A549 (cell line): ENCODE measurements at regions not wholly inside any gene's neighbourhood (a gene's known extent, or its start where the extent isn't known, plus 50 kb on each side); places are given as distances from the start of the nearest gene placed in this dataset.

Experiments
- CTCF ChIP-seq: fragments of >200 bp; sonication (Bioruptor Twin); formaldehyde crosslinking; IDR thresholded peaks from 3 replicates; pipeline ENCODE4 v1.5.1; 2016
- JUN ChIP-seq, 2 experiments: fragments of >200 bp; sonication (Bioruptor Twin); formaldehyde crosslinking; IDR thresholded peaks; 2 replicates in 1 of 2; 3 replicates in 1 of 2; pipeline ENCODE4 v1.6.1; 2016 to 2017
- MAFK ChIP-seq: fragments of 450-650 bp; IDR thresholded peaks from 2 replicates; pipeline ENCODE4 v1.6.1; 2014; ENCODE audit not compliant: partially characterized antibody
- MYC ChIP-seq: IDR thresholded peaks from 2 replicates; pipeline ENCODE4 v1.6.1; 2012; ENCODE audit warnings: mild to moderate bottlenecking, inconsistent platforms, low read length, improper control_type of control experiment, borderline replicate concordance
- PHF8 ChIP-seq: fragments of 200-600 bp; sonication (generic); IDR thresholded peaks from 2 replicates; pipeline ENCODE4 v1.6.1; 2016; ENCODE audit warnings: low read depth, mild to moderate bottlenecking, antibody characterized with exemption, moderate library complexity, borderline replicate concordance
- POLR2A ChIP-seq: IDR thresholded peaks from 2 replicates; pipeline ENCODE4 v1.6.1; 2012; ENCODE audit warnings: mild to moderate bottlenecking, low read length
- RAD21 ChIP-seq, 2 experiments: fragments of >200 bp in 1 of 2; sonication (Bioruptor Twin) in 1 of 2; formaldehyde crosslinking in 1 of 2; IDR thresholded peaks in 1 of 2; conservative IDR thresholded peaks in 1 of 2; 2 replicates in 1 of 2; 3 replicates in 1 of 2; pipeline ENCODE4 v1.6.1; 2012 to 2018; ENCODE audit warnings: inconsistent platforms in 1 of 2
- RFX5 ChIP-seq: fragments of 450-650 bp; IDR thresholded peaks from 2 replicates; pipeline ENCODE4 v1.7.1; 2014; ENCODE audit warnings: antibody characterized with exemption, mild to moderate bottlenecking, moderate library complexity
- SMC3 ChIP-seq: fragments of >200 bp; sonication (Bioruptor Twin); formaldehyde crosslinking; IDR thresholded peaks from 3 replicates; pipeline ENCODE4 v1.6.1; 2018; ENCODE audit warnings: inconsistent platforms
- TF ChIP-seq, protein P1 (sequence below): IDR thresholded peaks from 2 replicates; pipeline ENCODE4 v1.6.1; 2012
- TF ChIP-seq, protein P2 (sequence below): fragments of 200-600 bp; sonication (generic); IDR thresholded peaks from 2 replicates; pipeline ENCODE4 v1.6.1; 2016; ENCODE audit warnings: antibody characterized with exemption, mild to moderate bottlenecking, moderate library complexity

DNA sequence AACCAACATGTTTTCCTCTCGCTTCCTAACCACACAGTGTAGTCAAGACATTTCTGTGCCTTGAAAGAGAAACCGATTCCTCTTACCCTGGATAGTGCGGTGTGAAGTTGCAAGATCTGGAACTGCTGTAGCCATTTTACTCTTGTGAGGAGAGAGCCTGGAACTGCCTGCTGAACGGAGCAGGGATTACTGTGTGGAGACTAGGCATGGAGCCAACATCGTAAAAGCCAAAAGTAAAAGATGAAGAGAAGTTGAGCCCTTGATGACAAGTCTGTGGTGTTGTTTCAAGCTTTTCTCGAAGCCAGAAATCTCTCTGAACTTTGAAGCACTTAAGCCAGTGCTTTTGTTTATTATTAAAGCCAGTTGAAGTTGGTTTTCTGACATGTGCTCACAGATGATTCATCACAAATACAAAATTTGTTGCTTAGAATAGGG, 110.1 kb upstream of the GRIN3A start:
- TF ChIP-seq POLR2A (no peak), JUN (IDR thresholded peaks at IDR 0.05) (no peak), RAD21 (conservative IDR thresholded peaks at IDR 0.05 in 1 of 2, IDR thresholded peaks at IDR 0.05 in 1 of 2) (no peak), MAFK (no peak), MYC (no peak), CTCF (no peak), PHF8 (no peak), RFX5 (no peak), SMC3 (no peak)
- TF ChIP-seq, protein P1, sequence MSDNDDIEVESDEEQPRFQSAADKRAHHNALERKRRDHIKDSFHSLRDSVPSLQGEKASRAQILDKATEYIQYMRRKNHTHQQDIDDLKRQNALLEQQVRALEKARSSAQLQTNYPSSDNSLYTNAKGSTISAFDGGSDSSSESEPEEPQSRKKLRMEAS = no peak
- TF ChIP-seq, protein P2, sequence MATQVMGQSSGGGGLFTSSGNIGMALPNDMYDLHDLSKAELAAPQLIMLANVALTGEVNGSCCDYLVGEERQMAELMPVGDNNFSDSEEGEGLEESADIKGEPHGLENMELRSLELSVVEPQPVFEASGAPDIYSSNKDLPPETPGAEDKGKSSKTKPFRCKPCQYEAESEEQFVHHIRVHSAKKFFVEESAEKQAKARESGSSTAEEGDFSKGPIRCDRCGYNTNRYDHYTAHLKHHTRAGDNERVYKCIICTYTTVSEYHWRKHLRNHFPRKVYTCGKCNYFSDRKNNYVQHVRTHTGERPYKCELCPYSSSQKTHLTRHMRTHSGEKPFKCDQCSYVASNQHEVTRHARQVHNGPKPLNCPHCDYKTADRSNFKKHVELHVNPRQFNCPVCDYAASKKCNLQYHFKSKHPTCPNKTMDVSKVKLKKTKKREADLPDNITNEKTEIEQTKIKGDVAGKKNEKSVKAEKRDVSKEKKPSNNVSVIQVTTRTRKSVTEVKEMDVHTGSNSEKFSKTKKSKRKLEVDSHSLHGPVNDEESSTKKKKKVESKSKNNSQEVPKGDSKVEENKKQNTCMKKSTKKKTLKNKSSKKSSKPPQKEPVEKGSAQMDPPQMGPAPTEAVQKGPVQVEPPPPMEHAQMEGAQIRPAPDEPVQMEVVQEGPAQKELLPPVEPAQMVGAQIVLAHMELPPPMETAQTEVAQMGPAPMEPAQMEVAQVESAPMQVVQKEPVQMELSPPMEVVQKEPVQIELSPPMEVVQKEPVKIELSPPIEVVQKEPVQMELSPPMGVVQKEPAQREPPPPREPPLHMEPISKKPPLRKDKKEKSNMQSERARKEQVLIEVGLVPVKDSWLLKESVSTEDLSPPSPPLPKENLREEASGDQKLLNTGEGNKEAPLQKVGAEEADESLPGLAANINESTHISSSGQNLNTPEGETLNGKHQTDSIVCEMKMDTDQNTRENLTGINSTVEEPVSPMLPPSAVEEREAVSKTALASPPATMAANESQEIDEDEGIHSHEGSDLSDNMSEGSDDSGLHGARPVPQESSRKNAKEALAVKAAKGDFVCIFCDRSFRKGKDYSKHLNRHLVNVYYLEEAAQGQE = no peak
